OCI-LY3 (cell line): ENCODE measurements at regions not wholly inside any gene's neighbourhood (a gene's known extent, or its start where the extent isn't known, plus 50 kb on each side); places are given as distances from the start of the nearest gene placed in this dataset.

Experiments used
- H2AFZ ChIP-seq: fragments of 200-600, 300-600 bp; shearing (Covaris generic); 2 replicates; pipeline ENCODE4 v1.6.0; 2014; ENCODE audit warnings: antibody characterized with exemption, low read depth, low read length
- H3K27ac ChIP-seq: fragments of 200-600, 300-600 bp; sonication (generic); 2 replicates; pipeline ENCODE4 v1.5.1; 2014; ENCODE audit warnings: mild to moderate bottlenecking, low read length, moderate library complexity, mixed read lengths
- H3K27me3 ChIP-seq: fragments of 200-600, 300-600 bp; sonication (generic); 2 replicates; pipeline ENCODE4 v1.6.1; 2014; ENCODE audit warnings: low read depth, low read length, mixed read lengths
- H3K36me3 ChIP-seq: fragments of 200-600, 300-600 bp; sonication (generic); replicated peaks from 2 replicates; pipeline ENCODE3; 2014; ENCODE audit warnings: low read depth, low read length, mixed read lengths
- H3K4me1 ChIP-seq: fragments of 300-600, 200-600 bp; sonication (generic); 2 replicates; pipeline ENCODE4 v1.6.1; 2014; ENCODE audit warnings: low read length, mixed read lengths
- H3K4me2 ChIP-seq: fragments of 200-600, 300-600 bp; sonication (generic); 2 replicates; pipeline ENCODE4 v1.6.1; 2014; ENCODE audit warnings: low read length, mixed read lengths
- H3K4me3 ChIP-seq: fragments of 300-600, 200-600 bp; sonication (generic); 2 replicates; pipeline ENCODE4 v1.5.1; 2014; ENCODE audit warnings: antibody characterized with exemption, mild to moderate bottlenecking, low read length, moderate library complexity
- H3K79me2 ChIP-seq: fragments of 300-600, 200-600 bp; shearing (Covaris generic); 2 replicates; pipeline ENCODE4 v1.6.1; 2014; ENCODE audit warnings: mild to moderate bottlenecking, low read length, mixed read lengths
- H3K9ac ChIP-seq: fragments of 300-600, 200-600 bp; shearing (Covaris generic); 2 replicates; pipeline ENCODE4 v1.6.0; 2014; ENCODE audit warnings: mild to moderate bottlenecking, low read length, moderate library complexity
- H3K9me3 ChIP-seq: fragments of 200-600, 300-600 bp; shearing (Covaris generic); 2 replicates; pipeline ENCODE4 v1.6.1; 2014; ENCODE audit warnings: low read length, mixed read lengths; ENCODE audit not compliant: insufficient read depth
- H4K20me1 ChIP-seq: fragments of 200-600, 300-600 bp; sonication (generic); 2 replicates; pipeline ENCODE4 v1.6.1; 2016; ENCODE audit warnings: low read length, mixed read lengths; ENCODE audit not compliant: insufficient read depth
- CTCF ChIP-seq: fragments of 200-600, 300-600 bp; sonication (generic); IDR thresholded peaks from 2 replicates; pipeline ENCODE4 v1.5.1; 2014; ENCODE audit warnings: antibody characterized with exemption, low read length, low read depth
- EZH2phosphoT487 ChIP-seq: fragments of 200-600 bp; shearing (Covaris generic); IDR thresholded peaks from 2 replicates; pipeline ENCODE4 v1.6.1; 2018; ENCODE audit warnings: antibody characterized with exemption, mixed run types, low read depth

- H4K20me1 ChIP-seq: no peaks in the 10 kb centered on the region
- H3K9me3 ChIP-seq: no peaks in the 10 kb centered on the region
- H3K79me2 ChIP-seq: no peaks in the 10 kb centered on the region
- H3K4me2 ChIP-seq: peak overlapping the region; percentile 38; the same call in 1 of the 2 replicates
- TF ChIP-seq EZH2phosphoT487 (no peak), CTCF (no peak)
- H3K27ac ChIP-seq: no peak overlapping the region; the same call in 1 of the 2 replicates
- no peaks in the 10 kb centered on the region for H3K36me3 ChIP-seq
- H3K4me1 ChIP-seq: peaks cover 48% of the 10 kb centered on the region
- no peak overlapping the region for H2AFZ ChIP-seq
- H3K9ac ChIP-seq: no peak overlapping the region
- no peaks in the 10 kb centered on the region for H3K27me3 ChIP-seq
- no peak overlapping the region for H3K4me3 ChIP-seq
These were observed 72.5 kb upstream of the RMDN2 start for GRCh38 chr2:37852585-37853014.

GRCh38 chr2:37854676-37855282, 70.3 kb upstream of the RMDN2 start:
- TF ChIP-seq EZH2phosphoT487: no peak
- TF ChIP-seq CTCF: no peak
- no peaks in the 10 kb centered on the region for H3K9me3 ChIP-seq
- H3K27ac ChIP-seq: no peak overlapping the region
- no peak overlapping the region for H3K4me2 ChIP-seq
- no peak overlapping the region for H2AFZ ChIP-seq
- no peak overlapping the region for H3K9ac ChIP-seq
- no peaks in the 10 kb centered on the region for H4K20me1 ChIP-seq
- no peaks in the 10 kb centered on the region for H3K36me3 ChIP-seq
- H3K4me1 ChIP-seq: peaks cover 47% of the 10 kb centered on the region
- H3K79me2 ChIP-seq: no peaks in the 10 kb centered on the region
- H3K27me3 ChIP-seq: no peaks in the 10 kb centered on the region
- no peak overlapping the region for H3K4me3 ChIP-seq

GRCh38 chr2:37855283-37856041, 69.6 kb upstream of the RMDN2 start:
- no peak overlapping the region for H2AFZ ChIP-seq

More at GRCh38 chr2:37855283-37856041, 69.6 kb upstream of the RMDN2 start:
- Histone ChIP-seq H3K9ac (no peak overlapping the region), H3K27me3 (peaks cover 5% of the 10 kb centered on the region; the same call in 1 of the 2 replicates), H3K4me2 (no peak overlapping the region), H3K36me3 (no peaks in the 10 kb centered on the region), H3K4me3 (no peak overlapping the region), H3K4me1 (peaks cover 44% of the 10 kb centered on the region), H3K9me3 (no peaks in the 10 kb centered on the region), H3K27ac (no peak overlapping the region), H3K79me2 (no peaks in the 10 kb centered on the region), H4K20me1 (no peaks in the 10 kb centered on the region)
- TF ChIP-seq EZH2phosphoT487: no peak
- TF ChIP-seq CTCF: no peak
